HG03354 (cell line): ENCODE measurements at regions not wholly inside any gene's neighbourhood (a gene's known extent, or its start where the extent isn't known, plus 50 kb on each side); places are given as distances from the start of the nearest gene placed in this dataset.
"Not testable (repeated sequence)": the region's sequence is repeated elsewhere in the genome, so short reads cannot be mapped to it uniquely, and the experiment has no call there.

ENCODE experiments used
- ATAC-seq: cut with Tn5 transposase; IDR thresholded peaks from one replicate; pipeline ENCODE4 v1.9.1; 2021; ENCODE audit warnings: mild to moderate bottlenecking; ENCODE audit not compliant: unreplicated experiment, poor library complexity, severe bottlenecking

GRCh38 chr22:48829908-48830307 is 997.8 kb downstream of the BRD1 start:
- ATAC-seq = no peak

GRCh38 chr22:48828688-48829087 is 999.0 kb downstream of the BRD1 start:
- no peak for ATAC-seq

GRCh38 chr22:48827904-48828555 is 999.6 kb downstream of the BRD1 start:
- no peak for ATAC-seq

GRCh38 chr22:48827268-48827846 is 1000.3 kb downstream of the BRD1 start:
- ATAC-seq = no peak

- no peak for ATAC-seq
Measured at GRCh38 chr22:48826546-48826945, 1001.1 kb downstream of the BRD1 start.

GRCh38 chr22:48825802-48826520 is 1001.7 kb downstream of the BRD1 start:
- ATAC-seq = no peak

- no peak for ATAC-seq
Measured at GRCh38 chr22:48824712-48825651, 1002.7 kb downstream of the BRD1 start.

- no peak for ATAC-seq
Measured at GRCh38 chr22:48823941-48824340, 1003.7 kb downstream of the BRD1 start.

- ATAC-seq = no peak
Measured at GRCh38 chr22:48822278-48823233, 1005.1 kb downstream of the BRD1 start.

GRCh38 chr22:48821727-48822126 is 1005.9 kb downstream of the BRD1 start:
- no peak for ATAC-seq

GRCh38 chr22:48821346-48821690 is 1006.4 kb downstream of the BRD1 start:
- ATAC-seq = no peak

- ATAC-seq = no peak
Measured at GRCh38 chr22:48820481-48821345, 1007.0 kb downstream of the BRD1 start.

GRCh38 chr22:48819961-48820360 is 1007.7 kb downstream of the BRD1 start:
- ATAC-seq = no peak

- ATAC-seq = no peak
Measured at GRCh38 chr22:48819232-48819631, 1008.4 kb downstream of the BRD1 start.

GRCh38 chr22:48817491-48817890 is 1010.2 kb downstream of the BRD1 start:
- not testable (repeated sequence) for ATAC-seq

GRCh38 chr22:48811885-48812284 is 1015.8 kb downstream of the BRD1 start:
- no peak for ATAC-seq

- ATAC-seq = no peak
Measured at GRCh38 chr22:48808038-48808960, 1019.4 kb downstream of the BRD1 start.
